GM18951 (cell line): ENCODE measurements at regions not wholly inside any gene's neighbourhood (a gene's known extent, or its start where the extent isn't known, plus 50 kb on each side); places are given as distances from the start of the nearest gene placed in this dataset.

ENCODE experiments used
- POLR2A ChIP-seq: IDR thresholded peaks from 4 replicates; pipeline ENCODE4 v1.6.1; 2011; ENCODE audit warnings: mild to moderate bottlenecking; ENCODE audit not compliant: insufficient read length, insufficient read depth; ENCODE audit errors: extremely low read depth
- in situ Hi-C: fragments of 300-500 bp; cut with MboI; formaldehyde crosslinking; loops from one replicate; pipeline ENCODE4 v1.12.0; 2022; ENCODE audit warnings: low sequenced_read_pairs, mixed read lengths, inconsistent platforms; ENCODE audit not compliant: unreplicated experiment

DNA sequence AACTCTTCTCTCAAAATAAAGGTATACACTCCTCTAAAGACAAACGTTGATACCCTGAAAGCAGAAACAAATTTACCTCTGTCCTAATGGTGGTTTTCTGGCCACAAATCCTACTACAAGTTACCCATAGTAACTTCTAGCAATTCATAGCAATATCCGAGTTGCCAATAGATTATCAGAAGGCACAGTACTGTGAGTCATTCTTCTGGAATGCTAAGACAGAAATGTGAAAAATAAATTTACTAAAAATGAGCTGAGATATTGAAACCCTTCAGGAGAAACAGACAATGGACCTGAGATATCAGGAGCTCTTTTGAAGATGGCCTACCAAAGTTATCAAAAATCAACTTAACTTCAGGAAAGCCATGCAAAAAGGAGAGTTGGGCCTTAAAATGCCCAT lies 715.0 kb upstream of the ADAMTS5 start:
- no peak for TF ChIP-seq POLR2A
- in situ Hi-C loops = no loop called here

- in situ Hi-C loops = no loop called here
- TF ChIP-seq POLR2A = no peak
Observed at GRCh38 chr21:27681038-27681437, 714.1 kb upstream of the ADAMTS5 start.

DNA sequence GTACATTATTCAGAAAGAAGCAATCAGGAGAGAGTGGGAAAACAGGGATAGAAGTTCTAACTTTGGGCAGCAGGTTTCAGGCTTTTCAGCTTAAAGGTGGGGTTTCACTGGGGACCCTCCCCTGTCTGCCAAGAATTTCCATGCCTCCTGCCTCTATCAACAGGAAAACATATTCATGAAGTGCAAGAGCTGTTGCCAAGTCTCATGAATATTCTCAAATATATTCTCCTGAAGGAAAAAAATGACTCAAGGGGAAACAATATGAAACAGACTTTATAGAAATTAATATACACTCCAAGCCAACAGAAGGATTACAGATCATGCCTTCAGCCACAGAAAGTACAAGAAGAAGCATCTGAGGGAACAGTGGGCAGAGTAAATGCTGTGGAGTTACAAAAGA lies 713.3 kb upstream of the ADAMTS5 start:
- TF ChIP-seq POLR2A = no peak
- in situ Hi-C loops = no loop called here

DNA sequence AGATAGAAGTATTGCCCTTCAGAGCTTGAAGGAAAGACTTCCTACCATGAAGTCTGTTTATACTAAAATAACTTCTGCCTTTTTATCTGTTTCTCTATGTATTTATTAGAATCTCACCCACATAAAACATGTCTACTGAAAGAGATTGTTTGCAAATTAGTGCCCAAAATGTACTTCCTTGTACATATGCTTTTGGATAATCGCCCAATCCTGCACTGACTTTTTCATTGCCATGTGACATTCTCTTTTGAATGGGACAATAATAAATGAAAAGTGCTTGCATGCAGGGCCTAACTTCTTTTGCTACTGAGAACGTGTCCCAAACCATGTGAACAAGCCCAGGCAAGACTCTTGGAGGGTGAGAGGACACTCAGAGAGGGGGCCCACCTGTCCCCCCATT lies 711.6 kb upstream of the ADAMTS5 start:
- TF ChIP-seq POLR2A = no peak
- in situ Hi-C loops = no loop called here

DNA sequence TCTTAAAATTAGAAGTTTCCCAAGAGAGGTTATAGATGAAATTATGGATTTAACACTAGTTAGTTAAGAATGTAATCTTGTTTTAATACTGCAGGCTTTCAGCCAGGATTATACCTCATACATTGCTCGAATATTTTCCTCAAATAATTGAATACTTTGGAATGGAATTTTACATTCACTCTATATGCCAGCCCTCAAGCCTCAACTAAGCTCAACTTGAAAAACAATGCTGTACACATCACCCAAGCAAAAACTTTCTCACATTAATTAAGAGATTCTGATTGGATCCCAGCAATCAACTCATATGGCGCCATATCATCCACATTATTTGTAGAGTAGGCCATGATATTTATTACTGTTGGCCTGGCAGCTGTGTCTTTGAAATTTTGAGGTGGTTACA lies 710.7 kb upstream of the ADAMTS5 start:
- in situ Hi-C loops = no loop called here
- TF ChIP-seq POLR2A = no peak

DNA sequence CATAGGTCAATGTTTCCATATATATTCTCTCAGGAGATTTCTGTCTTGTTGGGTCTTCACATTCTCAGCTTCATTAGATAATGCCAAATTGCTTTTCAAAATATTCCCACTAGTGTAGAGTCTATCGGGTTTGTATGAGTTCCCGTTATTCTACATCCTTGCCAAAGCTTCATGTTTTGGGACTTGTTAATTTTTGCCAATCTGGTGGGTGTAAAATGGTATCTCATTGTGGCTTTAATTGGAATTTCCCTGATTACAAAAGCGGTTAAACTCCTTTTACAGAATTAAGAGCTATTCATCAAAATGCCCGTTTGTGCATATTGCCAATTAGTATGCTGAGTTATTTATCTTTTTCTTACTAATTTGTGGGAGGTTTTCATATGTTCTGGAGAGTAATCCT lies 708.4 kb upstream of the ADAMTS5 start:
- in situ Hi-C loops = no loop called here
- no peak for TF ChIP-seq POLR2A

DNA sequence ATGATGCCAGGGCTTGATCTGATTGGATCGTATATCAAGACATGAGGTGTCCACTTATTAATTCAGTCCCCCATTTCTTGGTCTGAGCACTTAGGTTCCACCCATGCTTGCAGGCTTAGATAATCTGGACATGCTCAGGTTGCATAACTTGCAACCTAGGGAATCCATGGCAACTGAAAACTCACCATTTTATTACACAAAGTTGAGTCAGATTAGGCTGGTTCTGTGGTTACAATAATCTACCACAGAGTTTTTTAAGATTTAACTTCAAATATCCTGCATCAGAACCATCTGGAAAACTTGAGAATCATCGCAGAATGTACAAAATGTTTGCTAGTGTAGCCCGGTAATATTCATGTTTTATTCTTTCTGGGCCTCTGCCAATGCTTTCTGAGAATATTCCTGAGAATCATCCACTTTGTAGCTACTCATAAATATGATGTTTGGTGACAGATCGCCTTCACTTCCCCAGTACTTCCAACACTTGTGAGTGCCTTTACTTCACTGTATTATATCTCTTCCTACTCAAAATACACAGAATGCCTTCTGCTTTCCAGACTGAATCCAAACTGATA lies 707.2 kb upstream of the ADAMTS5 start:
- in situ Hi-C loops = no loop called here
- TF ChIP-seq POLR2A = no peak

DNA sequence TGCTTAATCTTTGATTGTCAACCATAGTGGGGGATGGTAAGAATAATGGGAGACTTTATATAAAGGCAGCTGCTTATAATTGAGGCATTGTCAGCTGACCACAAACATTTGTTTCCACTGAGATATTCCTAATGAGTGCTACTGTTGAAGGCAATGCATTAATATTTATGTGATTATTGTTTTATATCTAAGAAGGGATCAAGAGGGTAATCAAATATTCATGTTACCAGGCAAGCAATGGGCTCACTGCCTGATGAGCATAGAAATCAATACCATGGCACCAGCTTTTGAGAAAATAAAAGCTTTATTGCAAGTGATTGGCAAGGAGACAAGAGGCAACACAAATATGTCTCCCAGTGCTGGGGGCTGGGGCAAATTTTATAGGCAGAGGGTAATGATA lies 706.7 kb upstream of the ADAMTS5 start:
- in situ Hi-C loops = no loop called here
- no peak for TF ChIP-seq POLR2A

DNA sequence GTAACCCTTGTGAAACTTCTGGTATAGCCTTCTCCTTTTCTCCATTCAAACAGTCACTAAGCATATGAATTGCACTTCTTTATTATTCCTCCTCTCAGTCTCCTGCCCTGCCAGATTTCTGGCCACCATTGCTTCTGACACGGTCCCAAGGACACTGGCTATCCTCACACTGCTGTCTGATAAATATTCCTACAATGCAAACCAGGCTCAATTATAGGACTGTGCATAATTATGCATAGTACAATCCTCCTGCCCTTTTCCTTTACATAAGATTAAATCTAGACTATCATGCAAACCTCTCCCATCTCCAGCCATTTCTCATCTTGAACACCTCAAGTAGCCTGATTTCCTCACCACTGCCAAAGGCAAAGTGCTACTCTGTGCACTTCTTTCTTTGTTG lies 704.3 kb upstream of the ADAMTS5 start:
- no peak for TF ChIP-seq POLR2A
- in situ Hi-C loops = no loop called here

DNA sequence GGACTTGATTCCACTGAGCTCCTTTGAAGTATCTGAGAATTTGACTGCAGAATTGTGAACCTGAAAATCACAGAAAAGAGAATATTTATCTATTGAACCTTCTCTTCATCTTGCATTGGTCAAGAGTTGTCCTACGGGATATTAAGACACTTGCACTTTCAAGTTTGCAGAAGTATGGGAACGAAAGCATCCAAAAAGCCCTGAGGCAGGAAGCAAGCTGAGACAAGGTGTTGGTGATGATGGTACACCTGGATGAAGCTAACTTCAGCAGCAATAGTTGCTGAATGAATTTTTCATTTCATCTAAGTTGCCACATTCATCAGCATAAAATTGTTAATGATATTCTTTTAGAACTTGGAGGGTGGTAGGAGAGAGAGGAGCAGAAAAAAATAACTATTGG lies 686.6 kb upstream of the ADAMTS5 start:
- no peak for TF ChIP-seq POLR2A
- in situ Hi-C loops = no loop called here

DNA sequence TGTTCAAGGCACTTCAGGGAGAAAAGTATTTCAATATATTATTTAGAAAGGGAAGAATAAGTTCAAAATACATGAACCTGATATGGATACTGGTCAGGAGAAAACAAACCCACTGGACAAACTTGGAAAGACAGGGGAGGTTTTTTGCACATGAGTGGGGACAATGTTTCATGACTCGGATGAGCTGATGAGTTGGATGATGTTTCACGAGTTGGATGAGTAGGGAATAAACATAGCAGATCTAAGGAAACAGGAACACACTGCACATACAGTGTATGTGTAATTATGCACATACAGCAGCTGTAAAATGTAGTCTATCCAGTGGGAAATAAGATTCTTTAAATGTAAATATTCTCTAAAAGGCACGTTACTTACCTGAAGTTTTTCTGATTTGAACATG lies 682.9 kb upstream of the ADAMTS5 start:
- in situ Hi-C loops = no loop called here

DNA sequence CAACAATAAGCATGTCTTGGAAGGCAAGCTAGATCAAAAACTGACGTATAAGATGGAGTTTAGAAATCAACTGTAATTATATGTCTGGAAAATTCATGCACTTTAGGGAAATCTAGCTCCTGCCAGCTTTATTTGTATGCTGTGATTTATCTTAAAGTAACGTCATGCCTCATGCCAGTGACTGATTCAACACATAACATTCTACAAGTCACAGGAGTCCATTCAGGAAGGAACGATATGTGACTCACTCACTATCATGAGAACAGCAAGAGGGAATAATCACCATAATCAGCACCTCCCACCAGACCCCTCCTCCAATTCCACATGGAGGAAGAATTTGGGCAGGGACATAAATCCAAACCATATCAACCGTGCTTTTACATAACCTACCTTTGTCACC lies 682.4 kb upstream of the ADAMTS5 start:
- in situ Hi-C loops = no loop called here
- TF ChIP-seq POLR2A = no peak

More for the DNA sequence above, 682.9 kb upstream of the ADAMTS5 start:
- no peak for TF ChIP-seq POLR2A

- TF ChIP-seq POLR2A = no peak
- in situ Hi-C loops = no loop called here
Observed at GRCh38 chr21:27648560-27648959, 681.7 kb upstream of the ADAMTS5 start.

DNA sequence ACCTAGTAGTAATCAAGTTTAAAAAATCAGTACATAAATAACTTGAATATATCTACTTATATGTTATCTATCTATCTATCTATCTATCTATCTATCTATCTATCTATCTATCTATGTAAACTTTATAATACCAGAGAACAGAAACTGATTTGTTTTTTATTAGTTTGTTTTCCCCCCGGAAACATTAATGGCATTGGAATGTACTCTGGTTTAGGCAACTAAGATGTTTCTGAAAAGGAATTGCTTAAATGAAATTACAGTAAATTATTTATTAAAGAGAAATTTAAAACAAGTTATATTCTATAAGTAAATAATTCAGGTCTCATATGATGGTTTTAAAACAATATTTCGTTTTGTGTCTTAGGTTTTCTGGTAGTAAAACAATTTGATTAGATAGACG lies 681.0 kb upstream of the ADAMTS5 start:
- in situ Hi-C loops = no loop called here
- TF ChIP-seq POLR2A = no peak

DNA sequence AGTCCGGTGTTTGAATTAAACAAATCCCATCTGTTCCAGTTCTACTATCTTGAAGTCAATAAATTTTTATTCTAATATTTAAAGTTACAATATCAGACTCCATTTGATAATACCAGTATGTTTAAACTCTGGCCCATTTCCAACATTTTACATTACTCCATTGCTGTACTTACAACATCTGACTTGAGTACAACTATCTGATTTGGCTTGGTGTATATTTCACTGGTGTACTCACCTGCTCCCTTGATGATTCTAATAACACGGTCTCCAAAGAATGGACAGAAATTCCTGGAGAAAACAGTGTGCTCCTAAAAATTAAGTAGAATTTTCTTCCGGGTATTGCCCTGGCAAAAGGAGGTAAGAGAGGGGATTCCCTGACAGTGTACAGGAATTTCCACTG lies 680.5 kb upstream of the ADAMTS5 start:
- in situ Hi-C loops = no loop called here
- TF ChIP-seq POLR2A = no peak
